Vagina (tissue), 2 donors: ENCODE measurements at regions not wholly inside any gene's neighbourhood (a gene's known extent, or its start where the extent isn't known, plus 50 kb on each side); places are given as distances from the start of the nearest gene placed in this dataset.

Experiments
- DNase-seq, 2 donors: peaks; one replicate each; pipeline ENCODE4 v3.0.0-alpha.2; 2017; ENCODE audit errors: extremely low spot score in 2 of 2
- H3K27ac ChIP-seq: fragments of 200-600 bp; sonication (generic); one replicate; pipeline ENCODE4 v1.5.1; 2019
- H3K27me3 ChIP-seq: fragments of 200-600 bp; sonication (generic); one replicate; pipeline ENCODE4 v1.5.1; 2019
- H3K36me3 ChIP-seq, 2 donors: fragments of 200-600 bp; sonication (generic); one replicate each; pipeline ENCODE4 v1.5.1; 2017 to 2019
- H3K4me1 ChIP-seq: fragments of 200-600 bp; sonication (generic); one replicate; pipeline ENCODE4 v1.5.1; 2019
- H3K4me3 ChIP-seq, 2 donors: fragments of 200-600 bp; sonication (generic); 1 replicate in 1 of 2; 2 replicates in 1 of 2; pipeline ENCODE4 v1.5.1; 2016 to 2019
- H3K9me3 ChIP-seq: fragments of 200-600 bp; sonication (generic); one replicate; pipeline ENCODE4 v1.5.1; 2019
- CTCF ChIP-seq, 3 experiments: fragments of 450-650 bp in 2 of 3; fragments of 200-600 bp in 1 of 3; sonication (generic) in 1 of 3; IDR thresholded peaks; one replicate each; pipeline ENCODE4 v1.5.1; 2017 to 2019; ENCODE audit warnings: antibody characterized with exemption in 3 of 3, mild to moderate bottlenecking in 2 of 3, moderate library complexity in 2 of 3
- POLR2A ChIP-seq, 2 donors: fragments of 450-650 bp; IDR thresholded peaks; one replicate each; pipeline ENCODE4 v1.6.1; 2017; ENCODE audit warnings: antibody characterized with exemption in 2 of 2, mild to moderate bottlenecking in 2 of 2, moderate library complexity in 2 of 2
- POLR2AphosphoS5 ChIP-seq, 2 donors: sonication (generic); formaldehyde crosslinking; IDR thresholded peaks; one replicate each; pipeline ENCODE4 v1.9.0; 2017; ENCODE audit warnings: antibody characterized with exemption in 2 of 2, mild to moderate bottlenecking in 2 of 2, low read depth in 1 of 2; ENCODE audit not compliant: insufficient read depth in 1 of 2
- intact Hi-C: fragments of 100-400 bp; cut with DNase I; formaldehyde crosslinking; loops from one replicate; pipeline ENCODE4 v1.15.1; 2023

GRCh38 chr1:189821833-189822232 is 655.8 kb downstream of the BRINP3 start:
- intact Hi-C loops = no loop called here
- TF ChIP-seq CTCF (IDR thresholded peaks at IDR 0.05) (no peak), POLR2AphosphoS5 (IDR thresholded peaks at IDR 0.05; ENCODE audit: insufficient read depth in 1 of 2, low read depth in 1 of 2) (no peak), POLR2A (IDR thresholded peaks at IDR 0.05) (no peak)
- H3K36me3 ChIP-seq = no peaks in the 10 kb centered on the region
- H3K4me1 ChIP-seq = no peaks in the 10 kb centered on the region
- H3K4me3 ChIP-seq = no peak overlapping the region
- H3K9me3 ChIP-seq = no peaks in the 10 kb centered on the region
- no peak for DNase-seq
- no peaks in the 10 kb centered on the region for H3K27me3 ChIP-seq
- no peak overlapping the region for H3K27ac ChIP-seq

GRCh38 chr1:189834813-189835212 is 642.9 kb downstream of the BRINP3 start:
- no peaks in the 10 kb centered on the region for H3K4me1 ChIP-seq
- intact Hi-C loops = no loop called here
- no peak overlapping the region for H3K4me3 ChIP-seq
- H3K9me3 ChIP-seq = no peaks in the 10 kb centered on the region
- no peak overlapping the region for H3K27ac ChIP-seq
- no peaks in the 10 kb centered on the region for H3K27me3 ChIP-seq
- no peak for TF ChIP-seq CTCF (IDR thresholded peaks at IDR 0.05)
- no peak for DNase-seq
- no peaks in the 10 kb centered on the region for H3K36me3 ChIP-seq

GRCh38 chr1:189847613-189848012 is 630.1 kb downstream of the BRINP3 start:
- no peak for TF ChIP-seq POLR2A (IDR thresholded peaks at IDR 0.05)
- no peak for TF ChIP-seq POLR2AphosphoS5 (IDR thresholded peaks at IDR 0.05; ENCODE audit: insufficient read depth in 1 of 2, low read depth in 1 of 2)
- TF ChIP-seq CTCF (IDR thresholded peaks at IDR 0.05) = no peak
- no peaks in the 10 kb centered on the region for H3K27me3 ChIP-seq
- H3K9me3 ChIP-seq = no peaks in the 10 kb centered on the region
- intact Hi-C loops = no loop called here
- no peaks in the 10 kb centered on the region for H3K36me3 ChIP-seq
- H3K4me1 ChIP-seq = no peaks in the 10 kb centered on the region
- no peak for DNase-seq
- H3K4me3 ChIP-seq = no peak overlapping the region
- H3K27ac ChIP-seq = no peak overlapping the region

GRCh38 chr1:189851806-189852367 is 625.8 kb downstream of the BRINP3 start:
- Histone ChIP-seq H3K9me3 (no peaks in the 10 kb centered on the region), H3K36me3 (no peaks in the 10 kb centered on the region), H3K4me1 (no peaks in the 10 kb centered on the region), H3K4me3 (no peak overlapping the region), H3K27me3 (no peaks in the 10 kb centered on the region), H3K27ac (no peak overlapping the region)
- intact Hi-C loops = no loop called here
- TF ChIP-seq POLR2A (IDR thresholded peaks at IDR 0.05) = no peak
- TF ChIP-seq POLR2AphosphoS5 (IDR thresholded peaks at IDR 0.05; ENCODE audit: insufficient read depth in 1 of 2, low read depth in 1 of 2) = no peak
- TF ChIP-seq CTCF (IDR thresholded peaks at IDR 0.05) = no peak
- no peak for DNase-seq

- no peak for DNase-seq
- Histone ChIP-seq H3K4me1 (no peaks in the 10 kb centered on the region), H3K27me3 (no peaks in the 10 kb centered on the region), H3K9me3 (no peaks in the 10 kb centered on the region), H3K4me3 (no peak overlapping the region), H3K27ac (no peak overlapping the region), H3K36me3 (no peaks in the 10 kb centered on the region)
- intact Hi-C loops = no loop called here
- TF ChIP-seq POLR2A (IDR thresholded peaks at IDR 0.05) (no peak), POLR2AphosphoS5 (IDR thresholded peaks at IDR 0.05; ENCODE audit: insufficient read depth in 1 of 2, low read depth in 1 of 2) (no peak), CTCF (IDR thresholded peaks at IDR 0.05) (no peak)
These were observed 618.2 kb downstream of the BRINP3 start for GRCh38 chr1:189859385-189859977.
